Astrocyte of the spinal cord (primary cell): ENCODE measurements at regions not wholly inside any gene's neighbourhood (a gene's known extent, or its start where the extent isn't known, plus 50 kb on each side); places are given as distances from the start of the nearest gene placed in this dataset.

ENCODE experiments used
- DNase-seq: peaks from one replicate; pipeline ENCODE4 v3.0.0; 2011; ENCODE audit warnings: low read depth, low spot score
- H3K4me3 ChIP-seq: 2 replicates; pipeline ENCODE4 v1.5.1; 2011; ENCODE audit warnings: low read depth, mild to moderate bottlenecking, low read length, moderate library complexity
- in situ Hi-C: cut with HindIII; loops from 2 replicates; pipeline ENCODE4 v1.10.0; 2017; ENCODE audit warnings: low sequenced_read_pairs
- TF ChIP-seq, protein P1 (sequence below): IDR thresholded peaks from 2 replicates; pipeline ENCODE4 v1.5.1; 2012; ENCODE audit warnings: low read depth, mild to moderate bottlenecking, low read length, inconsistent platforms

GRCh38 chr9:22919423-22919822, 472.8 kb downstream of the DMRTA1 start:
- no peak for DNase-seq
- TF ChIP-seq, protein P1, sequence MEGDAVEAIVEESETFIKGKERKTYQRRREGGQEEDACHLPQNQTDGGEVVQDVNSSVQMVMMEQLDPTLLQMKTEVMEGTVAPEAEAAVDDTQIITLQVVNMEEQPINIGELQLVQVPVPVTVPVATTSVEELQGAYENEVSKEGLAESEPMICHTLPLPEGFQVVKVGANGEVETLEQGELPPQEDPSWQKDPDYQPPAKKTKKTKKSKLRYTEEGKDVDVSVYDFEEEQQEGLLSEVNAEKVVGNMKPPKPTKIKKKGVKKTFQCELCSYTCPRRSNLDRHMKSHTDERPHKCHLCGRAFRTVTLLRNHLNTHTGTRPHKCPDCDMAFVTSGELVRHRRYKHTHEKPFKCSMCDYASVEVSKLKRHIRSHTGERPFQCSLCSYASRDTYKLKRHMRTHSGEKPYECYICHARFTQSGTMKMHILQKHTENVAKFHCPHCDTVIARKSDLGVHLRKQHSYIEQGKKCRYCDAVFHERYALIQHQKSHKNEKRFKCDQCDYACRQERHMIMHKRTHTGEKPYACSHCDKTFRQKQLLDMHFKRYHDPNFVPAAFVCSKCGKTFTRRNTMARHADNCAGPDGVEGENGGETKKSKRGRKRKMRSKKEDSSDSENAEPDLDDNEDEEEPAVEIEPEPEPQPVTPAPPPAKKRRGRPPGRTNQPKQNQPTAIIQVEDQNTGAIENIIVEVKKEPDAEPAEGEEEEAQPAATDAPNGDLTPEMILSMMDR, result no peak
- no peak overlapping the region for H3K4me3 ChIP-seq
- in situ Hi-C loops, result no loop called here

GRCh38 chr9:22921742-22922141, 475.1 kb downstream of the DMRTA1 start:
- H3K4me3 ChIP-seq, result no peak overlapping the region
- TF ChIP-seq, protein P1, result no peak
- in situ Hi-C loops, result no loop called here
- no peak for DNase-seq

- no peak for DNase-seq
- H3K4me3 ChIP-seq, result no peak overlapping the region
- in situ Hi-C loops, result no loop called here
- TF ChIP-seq, protein P1, result no peak
These were observed 475.6 kb downstream of the DMRTA1 start for GRCh38 chr9:22922222-22922621.

DNA sequence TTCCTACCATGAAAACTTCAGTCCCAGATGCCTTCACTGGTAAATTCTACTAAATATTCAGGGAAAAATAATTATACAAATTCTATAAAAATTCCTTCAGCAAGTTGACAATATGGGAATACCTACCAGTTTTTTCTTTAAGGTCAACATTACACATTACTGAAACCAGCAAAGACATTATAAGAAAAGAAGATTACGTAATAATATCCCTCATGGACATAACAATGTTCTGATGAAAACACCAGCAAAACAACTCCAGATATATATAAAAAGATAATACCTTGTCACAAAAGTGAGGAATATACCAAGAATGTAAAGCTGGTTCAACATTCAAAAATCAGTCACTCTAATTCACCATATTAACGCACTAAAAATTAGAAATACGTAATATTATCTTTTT, 507.9 kb downstream of the DMRTA1 start:
- no peak for DNase-seq
- H3K4me3 ChIP-seq, result no peak overlapping the region
- TF ChIP-seq, protein P1, result no peak
- in situ Hi-C loops, result no loop called here

- TF ChIP-seq, protein P1, result no peak
- in situ Hi-C loops, result no loop called here
- no peak overlapping the region for H3K4me3 ChIP-seq
- DNase-seq, result no peak
These were observed 508.3 kb downstream of the DMRTA1 start for GRCh38 chr9:22954964-22955363.

GRCh38 chr9:22969350-22969979, 522.8 kb downstream of the DMRTA1 start:
- DNase-seq, result no peak
- no peak overlapping the region for H3K4me3 ChIP-seq
- in situ Hi-C loops, result no loop called here
- TF ChIP-seq, protein P1, result no peak
